ENCODE measurements at regions not wholly inside any gene's neighbourhood (a gene's known extent, or its start where the extent isn't known, plus 50 kb on each side); places are given as distances from the start of the nearest gene placed in this dataset.
A peak's percentile ranks its signal among the peaks of the same experiment; 100 is the strongest.

DNA sequence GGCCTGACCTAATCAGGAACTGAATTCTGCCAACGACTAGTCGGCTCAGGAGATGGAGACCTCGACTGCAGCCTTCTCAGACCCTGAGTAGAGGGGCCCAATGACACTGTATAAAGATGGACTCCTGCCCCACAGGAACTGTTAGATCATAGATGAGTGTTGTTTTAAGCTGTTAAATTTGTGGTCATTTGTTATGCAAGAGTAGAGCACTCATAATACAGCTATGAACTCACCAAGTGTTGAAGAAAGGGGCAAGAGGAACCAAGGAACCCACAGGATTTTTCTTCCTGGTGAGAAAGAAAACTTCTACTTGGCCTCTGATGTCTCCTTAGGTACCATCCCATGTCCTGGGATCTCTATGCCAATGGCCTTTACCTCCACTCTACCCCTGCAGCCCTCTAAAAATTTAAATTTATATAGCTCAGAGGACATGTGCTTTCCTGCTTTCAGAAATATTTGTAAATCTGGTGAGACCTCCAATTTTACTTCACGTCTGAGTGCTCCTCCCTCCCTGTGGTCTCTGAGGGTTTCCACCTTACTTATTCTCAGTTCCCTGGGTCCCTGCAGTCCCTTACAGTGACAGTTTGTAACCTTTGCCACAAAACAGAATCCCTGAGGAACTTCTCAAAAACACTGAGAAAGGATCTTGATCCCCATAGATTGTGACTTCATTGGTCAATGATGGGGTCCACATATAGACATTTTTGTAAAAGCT, 256.3 kb upstream of the ARHGAP20 start:
- no CpG with 5 or more reads among the region's 4 CpGs for WGBS (ENCODE audit: insufficient coverage, low lambda C conversion rate)
- Histone ChIP-seq H3K27me3 (ENCODE audit: control insufficient read depth, insufficient read depth, low read length) (no peaks in the 10 kb centered on the region), H3K4me1 (ENCODE audit: control insufficient read depth, insufficient read depth, low read length) (no peaks in the 10 kb centered on the region), H3K9me3 (ENCODE audit: control insufficient read depth, low read depth, low read length) (no peaks in the 10 kb centered on the region), H3K27ac (ENCODE audit: low read length) (no peak overlapping the region), H3K4me3 (ENCODE audit: low read length) (no peak overlapping the region), H3K36me3 (ENCODE audit: control insufficient read depth, insufficient read depth, low read length) (no peaks in the 10 kb centered on the region)
- no peak for DNase-seq

DNA sequence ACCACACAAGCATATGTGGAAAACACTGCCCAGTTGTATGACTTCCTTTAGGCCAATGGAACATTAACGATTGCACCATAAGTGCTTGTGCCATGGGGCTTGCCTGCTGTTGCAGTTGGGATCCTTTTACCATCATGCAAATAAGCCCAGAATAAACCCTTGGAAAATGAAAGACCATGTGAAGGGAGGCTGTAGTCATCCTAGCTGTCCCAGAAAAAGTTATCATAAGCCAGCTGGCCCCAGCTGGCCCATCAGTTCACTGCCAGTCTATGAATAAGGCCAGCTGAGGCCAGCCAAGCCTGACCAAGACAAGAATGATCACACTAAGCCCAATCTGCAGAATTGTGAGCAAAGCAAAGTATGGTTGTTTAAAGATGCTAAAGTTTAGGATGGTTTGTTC, 253.9 kb upstream of the ARHGAP20 start:
- no peaks in the 10 kb centered on the region for H3K36me3 ChIP-seq (ENCODE audit: control insufficient read depth, insufficient read depth, low read length)
- no peaks in the 10 kb centered on the region for H3K9me3 ChIP-seq (ENCODE audit: control insufficient read depth, low read depth, low read length)
- H3K4me1 ChIP-seq (ENCODE audit: control insufficient read depth, insufficient read depth, low read length) = no peaks in the 10 kb centered on the region
- no peaks in the 10 kb centered on the region for H3K27me3 ChIP-seq (ENCODE audit: control insufficient read depth, insufficient read depth, low read length)
- no CpG with 5 or more reads among the region's 1 CpG for WGBS (ENCODE audit: insufficient coverage, low lambda C conversion rate)
- H3K4me3 ChIP-seq (ENCODE audit: low read length) = no peak overlapping the region
- H3K27ac ChIP-seq (ENCODE audit: low read length) = no peak overlapping the region
- DNase-seq = no peak

DNA sequence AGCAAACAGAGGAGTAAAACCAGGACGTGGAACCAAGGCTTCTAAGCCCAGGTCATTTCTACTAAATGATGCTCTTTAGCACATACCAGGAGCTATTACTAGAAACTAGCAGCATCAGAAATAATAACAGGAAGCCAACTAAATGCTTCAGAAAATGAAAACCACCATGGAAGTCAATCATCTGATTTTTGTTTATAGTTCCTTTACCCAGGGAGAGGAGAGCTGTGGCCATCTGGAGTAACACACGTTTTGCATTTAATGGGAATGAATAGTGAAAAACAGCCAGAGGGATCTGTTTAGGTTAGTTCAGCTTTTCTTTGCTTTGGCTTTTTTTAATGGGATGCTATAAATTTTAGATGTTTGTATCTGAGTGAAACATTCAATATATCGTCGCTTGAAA, 250.7 kb upstream of the ARHGAP20 start:
- no peak overlapping the region for H3K4me3 ChIP-seq (ENCODE audit: low read length)
- H3K9me3 ChIP-seq (ENCODE audit: control insufficient read depth, low read depth, low read length) = no peaks in the 10 kb centered on the region
- H3K27ac ChIP-seq (ENCODE audit: low read length) = no peak overlapping the region
- H3K4me1 ChIP-seq (ENCODE audit: control insufficient read depth, insufficient read depth, low read length) = no peaks in the 10 kb centered on the region
- no peaks in the 10 kb centered on the region for H3K36me3 ChIP-seq (ENCODE audit: control insufficient read depth, insufficient read depth, low read length)
- 73% methylated on average over 3 of the region's 4 CpGs for WGBS (ENCODE audit: insufficient coverage, low lambda C conversion rate)
- no peaks in the 10 kb centered on the region for H3K27me3 ChIP-seq (ENCODE audit: control insufficient read depth, insufficient read depth, low read length)
- no peak for DNase-seq

DNA sequence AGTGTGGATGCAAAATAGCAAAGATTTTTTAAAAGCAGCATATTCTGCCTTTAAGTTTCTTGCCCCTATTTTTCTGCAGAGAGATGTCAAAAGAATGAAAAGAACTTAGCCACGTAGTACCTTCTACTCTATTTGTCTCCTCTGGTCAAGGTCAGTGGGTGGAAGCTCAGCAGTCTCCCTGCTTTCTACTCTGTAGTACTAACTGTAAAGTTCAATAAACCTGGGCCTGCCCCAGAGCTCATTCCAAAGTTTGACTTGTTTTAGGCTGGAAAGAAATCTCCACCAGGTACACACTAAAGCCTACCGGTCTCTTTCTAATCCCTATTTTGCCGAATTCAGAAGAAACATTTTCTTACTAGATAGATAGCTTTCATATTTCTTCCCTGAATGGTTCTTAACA, 247.9 kb upstream of the ARHGAP20 start:
- no peaks in the 10 kb centered on the region for H3K4me1 ChIP-seq (ENCODE audit: control insufficient read depth, insufficient read depth, low read length)
- WGBS (ENCODE audit: insufficient coverage, low lambda C conversion rate) = no CpG with 5 or more reads among the region's 3 CpGs
- DNase-seq = no peak
- no peak overlapping the region for H3K4me3 ChIP-seq (ENCODE audit: low read length)
- H3K27ac ChIP-seq (ENCODE audit: low read length) = no peak overlapping the region
- H3K9me3 ChIP-seq (ENCODE audit: control insufficient read depth, low read depth, low read length) = no peaks in the 10 kb centered on the region
- no peaks in the 10 kb centered on the region for H3K36me3 ChIP-seq (ENCODE audit: control insufficient read depth, insufficient read depth, low read length)
- no peaks in the 10 kb centered on the region for H3K27me3 ChIP-seq (ENCODE audit: control insufficient read depth, insufficient read depth, low read length)

- H3K27me3 ChIP-seq (ENCODE audit: control insufficient read depth, insufficient read depth, low read length) = no peaks in the 10 kb centered on the region
- 93% methylated on average over 3 of the region's 4 CpGs for WGBS (ENCODE audit: insufficient coverage, low lambda C conversion rate)
- no peak overlapping the region for H3K27ac ChIP-seq (ENCODE audit: low read length)
- no peaks in the 10 kb centered on the region for H3K36me3 ChIP-seq (ENCODE audit: control insufficient read depth, insufficient read depth, low read length)
- H3K9me3 ChIP-seq (ENCODE audit: control insufficient read depth, low read depth, low read length) = no peaks in the 10 kb centered on the region
- DNase-seq = no peak
- no peak overlapping the region for H3K4me3 ChIP-seq (ENCODE audit: low read length)
- no peaks in the 10 kb centered on the region for H3K4me1 ChIP-seq (ENCODE audit: control insufficient read depth, insufficient read depth, low read length)
These were observed 246.0 kb upstream of the ARHGAP20 start for GRCh38 chr11:110958216-110958615.

DNA sequence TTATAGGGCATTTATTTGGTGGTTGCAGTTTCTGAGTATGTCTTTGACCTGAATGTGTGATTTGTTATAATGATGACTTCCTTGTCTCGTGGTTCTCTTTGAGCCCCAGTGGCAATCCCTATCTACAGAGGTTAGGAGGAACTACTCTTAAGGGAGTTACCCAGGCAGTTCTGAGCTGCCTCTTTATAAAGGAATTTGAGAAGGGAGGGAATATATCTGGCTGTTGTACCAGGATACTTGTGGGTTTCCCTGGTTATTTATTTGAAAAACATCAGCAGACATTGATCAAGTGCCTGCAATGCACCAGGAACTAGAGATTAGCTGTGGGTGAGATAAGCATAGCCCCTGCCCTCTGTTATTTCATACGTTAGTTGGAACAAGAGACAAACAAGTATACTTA, 243.5 kb upstream of the ARHGAP20 start:
- H3K4me1 ChIP-seq (ENCODE audit: control insufficient read depth, insufficient read depth, low read length) = no peaks in the 10 kb centered on the region
- no peak overlapping the region for H3K4me3 ChIP-seq (ENCODE audit: low read length)
- H3K36me3 ChIP-seq (ENCODE audit: control insufficient read depth, insufficient read depth, low read length) = no peaks in the 10 kb centered on the region
- H3K27ac ChIP-seq (ENCODE audit: low read length) = no peak overlapping the region
- WGBS (ENCODE audit: insufficient coverage, low lambda C conversion rate) = 100% methylated on average over 1 of the region's 2 CpGs
- H3K9me3 ChIP-seq (ENCODE audit: control insufficient read depth, low read depth, low read length) = no peaks in the 10 kb centered on the region
- no peaks in the 10 kb centered on the region for H3K27me3 ChIP-seq (ENCODE audit: control insufficient read depth, insufficient read depth, low read length)
- DNase-seq = no peak

- Histone ChIP-seq H3K27ac (ENCODE audit: low read length) (no peak overlapping the region), H3K4me1 (ENCODE audit: control insufficient read depth, insufficient read depth, low read length) (no peaks in the 10 kb centered on the region), H3K36me3 (ENCODE audit: control insufficient read depth, insufficient read depth, low read length) (no peaks in the 10 kb centered on the region), H3K27me3 (ENCODE audit: control insufficient read depth, insufficient read depth, low read length) (no peaks in the 10 kb centered on the region), H3K9me3 (ENCODE audit: control insufficient read depth, low read depth, low read length) (no peaks in the 10 kb centered on the region), H3K4me3 (ENCODE audit: low read length) (no peak overlapping the region)
- no CpG with 5 or more reads among the region's 4 CpGs for WGBS (ENCODE audit: insufficient coverage, low lambda C conversion rate)
- no peak for DNase-seq
These were observed 239.8 kb upstream of the ARHGAP20 start for GRCh38 chr11:110951950-110952503.

GRCh38 chr11:110951037-110951949, 239.1 kb upstream of the ARHGAP20 start:
- WGBS (ENCODE audit: insufficient coverage, low lambda C conversion rate) = 40% methylated on average over 1 of the region's 5 CpGs
- H3K27ac ChIP-seq (ENCODE audit: low read length) = no peak overlapping the region
- H3K36me3 ChIP-seq (ENCODE audit: control insufficient read depth, insufficient read depth, low read length) = no peaks in the 10 kb centered on the region
- H3K27me3 ChIP-seq (ENCODE audit: control insufficient read depth, insufficient read depth, low read length) = no peaks in the 10 kb centered on the region
- H3K4me3 ChIP-seq (ENCODE audit: low read length) = no peak overlapping the region
- no peaks in the 10 kb centered on the region for H3K4me1 ChIP-seq (ENCODE audit: control insufficient read depth, insufficient read depth, low read length)
- DNase-seq = peak in 1 of 2 donors; percentile 58
- no peaks in the 10 kb centered on the region for H3K9me3 ChIP-seq (ENCODE audit: control insufficient read depth, low read depth, low read length)

GRCh38 chr11:110948112-110948511, 235.9 kb upstream of the ARHGAP20 start:
- Histone ChIP-seq H3K36me3 (ENCODE audit: control insufficient read depth, insufficient read depth, low read length) (no peaks in the 10 kb centered on the region), H3K4me1 (ENCODE audit: control insufficient read depth, insufficient read depth, low read length) (no peaks in the 10 kb centered on the region), H3K9me3 (ENCODE audit: control insufficient read depth, low read depth, low read length) (no peaks in the 10 kb centered on the region), H3K27me3 (ENCODE audit: control insufficient read depth, insufficient read depth, low read length) (no peaks in the 10 kb centered on the region), H3K4me3 (ENCODE audit: low read length) (no peak overlapping the region), H3K27ac (ENCODE audit: low read length) (no peak overlapping the region)
- WGBS (ENCODE audit: insufficient coverage, low lambda C conversion rate) = 100% methylated on average over 2 of the region's 3 CpGs
- DNase-seq = no peak

DNA sequence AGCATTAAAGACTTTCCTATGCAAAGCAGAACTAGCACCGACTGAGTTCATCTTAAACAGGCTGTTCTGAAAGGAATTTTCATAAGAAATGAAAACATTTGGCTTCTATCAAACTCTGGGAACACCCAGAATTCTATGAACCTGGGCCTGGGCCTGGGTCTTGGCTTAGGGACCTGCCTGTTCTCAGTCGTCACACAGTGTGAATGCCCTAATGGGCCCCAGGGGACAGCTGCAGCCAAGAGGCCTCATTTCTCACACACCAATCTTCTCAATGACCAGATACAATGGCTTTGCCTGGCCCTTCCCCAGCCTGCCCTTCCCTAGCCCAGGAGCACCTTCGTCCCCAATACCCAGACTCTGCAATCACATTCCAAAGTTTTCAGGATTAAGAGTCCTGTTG, 234.9 kb upstream of the ARHGAP20 start:
- H3K4me3 ChIP-seq (ENCODE audit: low read length) = no peak overlapping the region
- no peak overlapping the region for H3K27ac ChIP-seq (ENCODE audit: low read length)
- H3K4me1 ChIP-seq (ENCODE audit: control insufficient read depth, insufficient read depth, low read length) = no peaks in the 10 kb centered on the region
- H3K36me3 ChIP-seq (ENCODE audit: control insufficient read depth, insufficient read depth, low read length) = no peaks in the 10 kb centered on the region
- H3K9me3 ChIP-seq (ENCODE audit: control insufficient read depth, low read depth, low read length) = no peaks in the 10 kb centered on the region
- no peaks in the 10 kb centered on the region for H3K27me3 ChIP-seq (ENCODE audit: control insufficient read depth, insufficient read depth, low read length)
- 100% methylated on average over 1 of the region's 3 CpGs for WGBS (ENCODE audit: insufficient coverage, low lambda C conversion rate)
- DNase-seq = no peak

All from large intestine (tissue), 3 donors.